ENCODE measurements at regions not wholly inside any gene's neighbourhood (a gene's known extent, or its start where the extent isn't known, plus 50 kb on each side); places are given as distances from the start of the nearest gene placed in this dataset.
"Not testable (repeated sequence)": the region's sequence is repeated elsewhere in the genome, so short reads cannot be mapped to it uniquely, and the experiment has no call there.

GRCh38 chr12:54123981-54124380 is 64.8 kb downstream of the SMUG1 start:
- H3K9me2 ChIP-seq (ENCODE audit: insufficient read depth, low read length); intact Hi-C loops (cut with micrococcal nuclease; ENCODE audit: unreplicated experiment); H3K4me3 ChIP-seq (ENCODE audit: low read depth, low read length, poor library complexity, severe bottlenecking); CTCF ChIA-PET (ENCODE audit: unreplicated experiment); H3K79me2 ChIP-seq (ENCODE audit: insufficient read depth, low read depth, low read length); H3K9me3 ChIP-seq (ENCODE audit: low read length); H3K4me2 ChIP-seq (ENCODE audit: low read length); DNase-seq (ENCODE audit: low spot score); H4K20me1 ChIP-seq (ENCODE audit: insufficient read depth, low read length); H2AFZ ChIP-seq (ENCODE audit: low read length); H3K27ac ChIP-seq (ENCODE audit: low read depth, low read length, poor library complexity, severe bottlenecking); BruUV-seq (replicated peaks); H3K4me1 ChIP-seq (ENCODE audit: insufficient read depth, low read length, poor library complexity, severe bottlenecking); H3K36me3 ChIP-seq (ENCODE audit: insufficient read depth, low read length): not testable (repeated sequence)
- POLR2A ChIA-PET, result interaction anchor here (0.7 kb wide), 1 partner anchor 533 kb away, joined by 3 read pairs; no protein-coding TSS in a partner anchor

- DNase-seq (ENCODE audit: low spot score); H3K4me3 ChIP-seq (ENCODE audit: low read depth, low read length, poor library complexity, severe bottlenecking); intact Hi-C loops (cut with micrococcal nuclease; ENCODE audit: unreplicated experiment); H2AFZ ChIP-seq (ENCODE audit: low read length); BruUV-seq (replicated peaks); H3K79me2 ChIP-seq (ENCODE audit: insufficient read depth, low read depth, low read length); H3K9me3 ChIP-seq (ENCODE audit: low read length); H3K9me2 ChIP-seq (ENCODE audit: insufficient read depth, low read length); POLR2A ChIA-PET; H3K27ac ChIP-seq (ENCODE audit: low read depth, low read length, poor library complexity, severe bottlenecking); H3K4me1 ChIP-seq (ENCODE audit: insufficient read depth, low read length, poor library complexity, severe bottlenecking); H3K36me3 ChIP-seq (ENCODE audit: insufficient read depth, low read length); H3K4me2 ChIP-seq (ENCODE audit: low read length); H4K20me1 ChIP-seq (ENCODE audit: insufficient read depth, low read length): not testable (repeated sequence)
- CTCF ChIA-PET (ENCODE audit: unreplicated experiment), result interaction anchor here (0.7 kb wide), 1 partner anchor 13 kb away, joined by 19 read pairs; no protein-coding TSS in a partner anchor
Measured at GRCh38 chr12:54125708-54126028, 63.1 kb downstream of the SMUG1 start.

GRCh38 chr12:54126029-54126695 is 62.6 kb downstream of the SMUG1 start:
- Histone ChIP-seq H3K4me3 (ENCODE audit: low read depth, low read length, poor library complexity, severe bottlenecking) (no peak overlapping the region), H3K79me2 (ENCODE audit: insufficient read depth, low read depth, low read length) (no peaks in the 10 kb centered on the region), H3K4me1 (ENCODE audit: insufficient read depth, low read length, poor library complexity, severe bottlenecking) (no peaks in the 10 kb centered on the region), H3K9me3 (ENCODE audit: low read length) (no peaks in the 10 kb centered on the region), H3K36me3 (ENCODE audit: insufficient read depth, low read length) (no peaks in the 10 kb centered on the region), H4K20me1 (ENCODE audit: insufficient read depth, low read length) (no peaks in the 10 kb centered on the region), H3K4me2 (ENCODE audit: low read length) (no peak overlapping the region), H3K9me2 (ENCODE audit: insufficient read depth, low read length) (no peaks in the 10 kb centered on the region), H3K27ac (ENCODE audit: low read depth, low read length, poor library complexity, severe bottlenecking) (no peak overlapping the region), H2AFZ (ENCODE audit: low read length) (no peak overlapping the region)
- BruUV-seq (replicated peaks), result no TSS peak
- ChIA-PET POLR2A (no interaction called here), CTCF (ENCODE audit: unreplicated experiment) (interaction anchor here (0.7 kb wide), 1 partner anchor 13 kb away, joined by 19 read pairs; no protein-coding TSS in a partner anchor)
- DNase-seq (ENCODE audit: low spot score), result no peak
- TF ChIP-seq CTCF (conservative IDR thresholded peaks at IDR 0.05; ENCODE audit: low read length) (no peak), EZH2phosphoT487 (IDR thresholded peaks at IDR 0.05; ENCODE audit: borderline replicate concordance, low read depth, low read length) (no peak)
- intact Hi-C loops (cut with micrococcal nuclease; ENCODE audit: unreplicated experiment), result no loop called here

All from OCI-LY7 (cell line).